HG03378 (cell line): ENCODE measurements at regions not wholly inside any gene's neighbourhood (a gene's known extent, or its start where the extent isn't known, plus 50 kb on each side); places are given as distances from the start of the nearest gene placed in this dataset.

Experiments
- ATAC-seq: cut with Tn5 transposase; IDR thresholded peaks from one replicate; pipeline ENCODE4 v1.9.1; 2021; ENCODE audit warnings: mild to moderate bottlenecking, moderate library complexity; ENCODE audit not compliant: unreplicated experiment

GRCh38 chr9:1320607-1321195 is 270.5 kb downstream of the DMRT2 start:
- ATAC-seq, result no peak

DNA sequence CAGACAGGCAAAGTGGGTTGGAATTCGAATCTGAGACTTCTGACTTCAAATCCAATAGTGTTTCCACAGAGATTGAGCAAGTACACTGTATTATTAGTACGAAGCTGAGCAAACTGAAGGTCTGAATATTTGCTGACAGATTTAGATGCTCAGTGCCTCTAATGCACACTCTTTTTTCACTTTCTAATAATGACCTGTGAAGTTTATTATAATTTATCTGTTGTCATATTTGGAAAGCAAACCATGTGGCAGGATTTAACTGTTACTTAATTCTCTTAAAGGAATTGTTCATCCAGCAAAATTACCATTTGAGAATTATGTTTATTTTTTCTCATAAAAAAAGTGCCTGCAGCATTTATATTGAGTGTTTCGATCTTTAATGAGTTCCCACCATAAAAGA is 277.3 kb downstream of the DMRT2 start:
- ATAC-seq, result no peak

- no peak for ATAC-seq
These were observed 278.2 kb downstream of the DMRT2 start for GRCh38 chr9:1328341-1328740.

DNA sequence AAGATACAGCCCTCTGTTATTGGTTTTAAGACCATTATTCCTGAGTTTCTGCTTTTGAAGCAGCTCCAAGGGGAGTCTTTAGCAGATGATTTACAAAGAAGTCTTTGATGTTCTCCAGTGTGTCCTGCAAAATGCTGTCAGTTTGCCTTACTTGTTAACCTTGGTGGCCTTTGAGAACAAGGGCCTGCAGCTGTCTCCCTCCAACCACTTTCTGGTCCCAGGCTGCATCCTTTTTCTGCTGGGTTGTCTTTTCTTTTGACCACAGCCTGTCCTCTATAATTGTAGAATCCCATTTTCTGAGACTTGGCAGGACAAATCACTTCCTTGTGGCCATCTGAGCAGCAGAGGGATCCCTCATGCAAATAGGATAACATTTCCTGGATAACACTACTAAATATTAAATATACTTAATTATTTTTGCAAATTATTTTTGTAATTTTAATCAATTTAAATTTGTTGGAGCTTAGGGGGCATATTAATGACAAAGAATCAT is 281.4 kb downstream of the DMRT2 start:
- no peak for ATAC-seq

GRCh38 chr9:1332156-1332555 is 282.0 kb downstream of the DMRT2 start:
- no peak for ATAC-seq

DNA sequence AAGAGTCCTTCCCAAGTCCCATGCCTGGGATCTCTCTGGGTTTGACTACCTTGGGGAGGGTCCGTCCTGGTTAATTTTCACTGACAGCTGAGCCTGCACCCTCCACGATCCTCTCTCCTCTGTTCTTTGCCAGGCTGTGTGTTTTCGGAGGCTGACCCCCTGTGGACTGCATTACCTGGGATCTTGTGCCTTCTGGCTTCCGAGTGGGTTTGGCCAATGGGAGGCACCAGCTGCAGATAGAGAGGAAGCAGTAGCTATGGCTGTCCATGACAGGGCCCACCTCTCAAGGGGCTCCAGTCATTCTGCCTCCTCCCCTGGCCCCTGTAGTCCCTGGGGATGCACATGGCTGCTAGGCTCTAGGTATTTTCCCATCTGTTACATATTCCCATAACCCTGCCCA is 285.0 kb downstream of the DMRT2 start:
- ATAC-seq, result no peak

DNA sequence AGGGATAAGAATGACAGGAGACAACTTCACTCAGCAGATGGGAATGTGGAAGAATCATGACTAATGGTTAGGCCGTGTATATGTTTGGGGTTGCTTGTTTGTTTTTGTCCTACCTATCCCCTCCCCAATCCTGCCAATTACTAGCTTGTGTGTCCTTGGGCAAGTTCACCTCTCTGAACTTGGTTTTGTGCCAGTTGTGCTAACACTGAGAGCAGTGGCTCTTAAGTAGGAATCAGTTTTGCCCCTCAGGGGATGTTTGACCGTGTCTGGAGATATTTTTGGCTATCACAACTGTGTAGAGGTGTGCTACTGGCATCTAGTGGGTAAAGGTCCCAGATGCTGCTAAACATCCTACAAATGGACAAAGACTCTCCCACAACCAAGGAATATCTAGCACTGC is 287.0 kb downstream of the DMRT2 start:
- no peak for ATAC-seq

- no peak for ATAC-seq
These were observed 290.2 kb downstream of the DMRT2 start for GRCh38 chr9:1340390-1340789.

- ATAC-seq, result no peak
These were observed 303.1 kb downstream of the DMRT2 start for GRCh38 chr9:1353291-1353690.

DNA sequence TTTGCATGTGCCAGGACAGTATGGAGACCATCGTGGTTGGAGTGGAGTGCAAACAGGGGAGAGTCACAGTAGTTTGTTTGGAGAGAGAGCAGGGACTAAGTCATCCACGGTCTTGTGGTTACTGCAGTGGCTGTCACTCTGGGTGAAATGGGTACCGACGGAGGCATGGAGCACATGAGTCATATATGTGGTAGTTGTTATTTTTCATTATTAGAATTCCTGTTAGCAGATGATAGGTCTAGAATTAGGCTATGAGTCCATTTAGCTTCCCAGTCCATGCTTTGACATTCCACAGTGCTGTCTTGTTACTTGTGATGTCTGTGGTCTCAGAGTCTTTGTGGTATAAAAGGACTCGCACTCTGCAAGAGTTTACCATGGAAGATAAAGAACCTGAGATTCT is 303.9 kb downstream of the DMRT2 start:
- ATAC-seq, result no peak

GRCh38 chr9:1354606-1355005 is 304.4 kb downstream of the DMRT2 start:
- no peak for ATAC-seq

DNA sequence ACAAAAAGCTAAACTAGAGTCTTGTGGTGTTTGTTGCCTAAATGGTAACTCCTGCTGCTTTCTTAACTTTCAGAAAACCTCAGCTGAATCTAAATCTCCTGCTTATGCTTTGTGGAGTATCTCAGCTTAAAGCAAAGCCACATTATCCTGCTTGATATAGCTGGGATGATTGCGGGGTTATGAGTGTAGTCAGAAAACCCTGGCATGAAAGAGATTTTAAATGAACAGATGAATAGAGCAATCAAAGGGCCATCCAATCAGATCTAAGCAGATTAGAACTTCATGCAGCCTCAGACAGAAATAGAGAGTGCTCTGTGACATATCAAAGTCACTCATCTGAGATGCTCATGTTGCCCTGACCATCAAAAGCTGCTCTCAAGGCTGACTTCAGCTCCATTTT is 305.5 kb downstream of the DMRT2 start:
- no peak for ATAC-seq

- no peak for ATAC-seq
These were observed 312.7 kb downstream of the DMRT2 start for GRCh38 chr9:1362845-1363244.

DNA sequence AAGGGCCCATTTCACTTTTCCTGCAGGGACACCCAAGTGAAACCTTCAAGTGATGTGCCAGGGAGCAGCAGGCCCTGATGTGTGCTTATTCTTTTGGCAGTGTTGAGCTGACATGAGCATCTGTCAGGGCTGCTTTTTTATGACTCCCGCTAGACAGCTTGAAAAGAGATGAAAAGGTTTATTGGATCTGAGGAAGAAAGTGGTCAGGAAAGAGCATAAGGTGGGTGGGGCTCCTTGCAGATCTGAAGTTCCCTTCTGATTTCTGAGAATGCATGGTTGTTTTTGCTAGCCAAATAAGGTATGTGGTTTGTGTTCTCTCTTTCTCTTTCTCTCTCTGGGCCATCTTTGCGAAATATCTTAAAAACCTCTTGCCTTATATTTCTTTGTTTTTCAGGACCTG is 316.1 kb downstream of the DMRT2 start:
- ATAC-seq, result no peak

- ATAC-seq, result no peak
These were observed 319.1 kb downstream of the DMRT2 start for GRCh38 chr9:1369297-1369696.

GRCh38 chr9:1373445-1373844 is 323.3 kb downstream of the DMRT2 start:
- ATAC-seq, result no peak

- ATAC-seq, result no peak
These were observed 333.8 kb downstream of the DMRT2 start for GRCh38 chr9:1383899-1384455.

DNA sequence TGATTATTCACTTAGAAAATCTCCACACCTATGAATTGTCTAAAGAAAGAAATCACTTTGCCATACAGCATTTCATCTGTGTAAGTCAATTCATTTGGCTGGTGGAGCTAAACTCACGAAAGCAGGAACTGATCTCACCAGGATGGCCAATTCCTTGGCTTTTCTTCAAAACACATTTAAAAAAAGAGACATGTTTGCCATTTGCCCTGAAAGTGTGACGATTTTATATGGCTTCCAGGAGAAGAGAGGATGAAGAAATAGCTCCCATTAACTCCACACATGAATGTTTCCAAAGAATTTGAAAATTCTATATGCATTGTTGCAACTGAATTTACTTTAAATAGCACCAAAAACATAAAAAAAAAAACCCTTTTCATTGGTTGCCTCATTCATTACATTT is 334.7 kb downstream of the DMRT2 start:
- ATAC-seq, result no peak

GRCh38 chr9:1386420-1386819 is 336.3 kb downstream of the DMRT2 start:
- ATAC-seq, result no peak

DNA sequence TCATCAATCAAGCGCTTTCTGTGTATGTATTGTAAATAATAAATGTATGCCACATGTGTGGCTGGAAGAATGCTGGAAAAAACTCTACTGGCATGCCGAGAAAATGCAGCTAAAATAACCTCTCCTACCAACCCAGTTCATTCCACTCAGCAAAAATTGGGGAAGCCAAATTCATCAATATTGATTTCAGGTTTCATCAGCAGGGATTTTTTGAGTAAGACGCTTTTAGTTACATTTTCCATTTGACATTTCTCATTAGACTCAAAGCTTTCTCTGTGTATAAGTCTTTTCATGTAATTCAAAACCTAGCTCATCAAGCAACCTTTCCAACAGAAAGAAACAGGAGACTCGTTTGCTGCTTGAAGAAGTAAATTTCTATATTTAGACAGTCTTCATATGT is 338.1 kb downstream of the DMRT2 start:
- no peak for ATAC-seq

GRCh38 chr9:1400983-1401382 is 350.8 kb downstream of the DMRT2 start:
- no peak for ATAC-seq

GRCh38 chr9:1404940-1405339 is 354.8 kb downstream of the DMRT2 start:
- ATAC-seq, result no peak

DNA sequence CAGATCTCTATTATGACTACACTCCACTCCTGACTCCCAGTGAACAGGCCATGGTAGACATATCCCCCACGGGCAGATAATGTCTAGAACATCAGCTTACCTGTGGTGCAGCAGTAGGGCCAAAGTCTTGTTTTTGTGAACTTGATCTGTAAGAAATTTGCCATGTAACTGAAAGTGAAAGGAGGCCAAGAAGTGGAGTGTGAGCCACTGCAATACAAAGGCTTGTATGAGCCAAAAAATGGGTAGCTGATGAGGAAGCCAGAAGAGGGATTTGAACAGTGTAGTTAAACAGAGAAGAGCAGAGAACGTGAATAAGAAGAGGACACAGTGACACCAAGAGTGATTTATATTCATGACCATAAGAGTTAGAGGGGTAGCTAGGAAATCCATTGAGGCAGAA is 361.7 kb downstream of the DMRT2 start:
- ATAC-seq, result no peak
